HCT116 (cell line): ENCODE measurements at regions not wholly inside any gene's neighbourhood (a gene's known extent, or its start where the extent isn't known, plus 50 kb on each side); places are given as distances from the start of the nearest gene placed in this dataset.

Experiments
- ATAC-seq: fragments of 200-7000 bp; cut with Tn5 transposase; 2 replicates; pipeline ENCODE4 v1.9.1; 2020; ENCODE audit warnings: mild to moderate bottlenecking, moderate library complexity
- BruUV-seq: library from RNA; stranded (reverse); fragments of 400-500 nt; replicated peaks from 2 replicates; lab custom pipeline; 2021; lab: Mats Ljungman, UMichigan
- CTCF ChIA-PET: fragments of 300-600 bp; sonication (Branson Sonifier 250); formaldehyde crosslinking; loops from one replicate; lab custom pipeline; 2021; ENCODE audit warnings: antibody characterized with exemption; lab: Charles Lee
- POLR2A ChIA-PET: fragments of 300-600, 350-600 bp; sonication (Branson Sonifier 250); formaldehyde crosslinking; loops from one replicate; lab custom pipeline; 2021; ENCODE audit warnings: antibody characterized with exemption; lab: Charles Lee
- RAD21 ChIA-PET, 2 experiments: fragments of 300-600 bp; sonication (Branson Sonifier 250); formaldehyde crosslinking; loops; one replicate each; lab custom pipeline; 2023; ENCODE audit warnings: low total read pairs in 2 of 2; ENCODE audit not compliant: uncharacterized antibody in 2 of 2, unreplicated experiment in 2 of 2, low non-redundant PET in 1 of 2; lab: Charles Lee
- DNase-seq: peaks from one replicate; pipeline ENCODE4 v3.0.0-alpha.2; 2010; ENCODE audit warnings: low read depth, low spot score
- H2AFZ ChIP-seq: fragments of 200-600 bp; shearing (Covaris generic), sonication (generic); 2 replicates; pipeline ENCODE4 v1.6.1; 2017; ENCODE audit warnings: low read depth, mixed run types, mixed read lengths, antibody characterized with exemption, low read length; ENCODE audit not compliant: poor library complexity, severe bottlenecking
- H3K27ac ChIP-seq: 2 replicates; pipeline ENCODE4 v1.5.1; 2012; ENCODE audit warnings: low read depth, low read length
- H3K27me3 ChIP-seq: fragments of 200-600 bp; sonication (generic); 2 replicates; pipeline ENCODE4 v1.6.1; 2016; ENCODE audit warnings: mixed run types, low read length, mixed read lengths; ENCODE audit not compliant: insufficient read depth
- H3K36me3 ChIP-seq, 2 experiments: fragments of 200-500 bp in 1 of 2; fragments of 200-600 bp in 1 of 2; sonication (Bioruptor generic) in 1 of 2; sonication (generic) in 1 of 2; 2 replicates each; pipeline versions ENCODE4 v1.5.1 to v1.6.1; 2014 to 2016; ENCODE audit warnings: low read length in 2 of 2, inconsistent platforms in 1 of 2, mixed read lengths in 1 of 2, mixed run types in 1 of 2; ENCODE audit not compliant: insufficient read depth in 2 of 2, control insufficient read depth in 1 of 2
- H3K4me1 ChIP-seq, 2 experiments: fragments of 200-600 bp in 1 of 2; sonication (generic) in 1 of 2; 2 replicates each; pipeline versions ENCODE4 v1.5.1 to v1.6.1; 2012 to 2017; ENCODE audit warnings: low read length in 2 of 2, inconsistent platforms in 1 of 2, mild to moderate bottlenecking in 1 of 2, mixed read lengths in 1 of 2, mixed run types in 1 of 2, moderate library complexity in 1 of 2; ENCODE audit not compliant: insufficient read depth in 2 of 2, control insufficient read depth in 1 of 2
- H3K4me2 ChIP-seq: fragments of 200-600 bp; sonication (generic); 2 replicates; pipeline ENCODE4 v1.6.1; 2017; ENCODE audit warnings: mixed run types, low read length, mixed read lengths
- H3K4me3 ChIP-seq, 2 experiments: fragments of 200-600 bp in 1 of 2; sonication (generic) in 1 of 2; replicated peaks in 1 of 2; 2 replicates each; pipeline ENCODE4 v1.5.1; 2011 to 2016; ENCODE audit warnings: low read length in 2 of 2, control low read depth in 1 of 2, low read depth in 1 of 2, mild to moderate bottlenecking in 1 of 2, mixed read lengths in 1 of 2, mixed run types in 1 of 2
- H3K79me2 ChIP-seq: fragments of 200-600 bp; sonication (generic); 2 replicates; pipeline ENCODE4 v1.6.1; 2017; ENCODE audit warnings: mild to moderate bottlenecking, mixed run types, low read length, moderate library complexity, mixed read lengths; ENCODE audit not compliant: insufficient read depth
- H3K9ac ChIP-seq: fragments of 200-600 bp; sonication (generic); 2 replicates; pipeline ENCODE4 v1.6.1; 2016; ENCODE audit warnings: low read length, mixed read lengths
- H3K9me2 ChIP-seq: fragments of 200-600 bp; sonication (generic), shearing (Covaris generic); 2 replicates; pipeline ENCODE4 v1.6.1; 2017; ENCODE audit warnings: mixed run types, mild to moderate bottlenecking, moderate library complexity; ENCODE audit not compliant: insufficient read depth
- H3K9me3 ChIP-seq, 2 experiments: fragments of 200-500 bp in 1 of 2; fragments of 200-600 bp in 1 of 2; sonication (Bioruptor generic) in 1 of 2; sonication (generic) in 1 of 2; 2 replicates each; pipeline ENCODE4 v1.6.1; 2014 to 2017; ENCODE audit warnings: low read length in 2 of 2, mixed read lengths in 2 of 2, inconsistent platforms in 1 of 2, low read depth in 1 of 2, mild to moderate bottlenecking in 1 of 2, mixed run types in 1 of 2, moderate library complexity in 1 of 2; ENCODE audit not compliant: control insufficient read depth in 1 of 2, insufficient read depth in 1 of 2
- H4K20me1 ChIP-seq: fragments of 200-600 bp; sonication (generic), shearing (Covaris generic); 2 replicates; pipeline ENCODE4 v1.6.1; 2017; ENCODE audit warnings: mixed run types, mild to moderate bottlenecking, moderate library complexity; ENCODE audit not compliant: insufficient read depth
- ATF3 ChIP-seq: IDR thresholded peaks from 2 replicates; pipeline ENCODE4 v1.6.1; 2012
- CTCF ChIP-seq, 3 experiments: fragments of 200-600 bp in 1 of 3; sonication (generic) in 1 of 3; IDR thresholded peaks in 2 of 3; conservative IDR thresholded peaks in 1 of 3; 2 replicates each; pipeline ENCODE4 v1.5.1; 2012 to 2017; ENCODE audit warnings: low read depth in 2 of 3, low read length in 2 of 3, antibody characterized with exemption in 1 of 3, borderline replicate concordance in 1 of 3, control low read depth in 1 of 3, mild to moderate bottlenecking in 1 of 3, mixed read lengths in 1 of 3, mixed run types in 1 of 3, moderate library complexity in 1 of 3; ENCODE audit not compliant: insufficient read depth in 1 of 3
- ELF1 ChIP-seq: IDR thresholded peaks from 2 replicates; pipeline ENCODE4 v1.6.1; 2012; ENCODE audit warnings: low read depth, borderline replicate concordance
- EZH2 ChIP-seq: fragments of 200-600 bp; sonication (generic); IDR thresholded peaks from 2 replicates; pipeline ENCODE4 v1.6.1; 2017; ENCODE audit warnings: antibody characterized with exemption, mixed run types
- FOSL1 ChIP-seq: IDR thresholded peaks from 2 replicates; pipeline ENCODE4 v1.6.1; 2012; ENCODE audit warnings: low read depth
- POLR2AphosphoS5 ChIP-seq: IDR thresholded peaks from 2 replicates; pipeline ENCODE4 v1.6.1; 2011; ENCODE audit warnings: mild to moderate bottlenecking, low read depth, low read length, moderate library complexity
- RAD21 ChIP-seq: IDR thresholded peaks from 2 replicates; pipeline ENCODE4 v1.6.1; 2012; ENCODE audit warnings: low read depth, mild to moderate bottlenecking
- TCF7L2 ChIP-seq: IDR thresholded peaks from 2 replicates; pipeline ENCODE4 v1.7.0; 2011; ENCODE audit warnings: borderline replicate concordance, inconsistent platforms; ENCODE audit not compliant: insufficient read depth, insufficient read length; ENCODE audit errors: extremely low read depth
- ZBTB33 ChIP-seq: IDR thresholded peaks from 2 replicates; pipeline ENCODE4 v1.6.1; 2011; ENCODE audit warnings: mild to moderate bottlenecking, low read length, moderate library complexity; ENCODE audit not compliant: insufficient replicate concordance; ENCODE audit errors: extremely low read depth
- ZFX ChIP-seq: fragments of 450-650 bp; IDR thresholded peaks from 2 replicates; pipeline ENCODE4 v1.6.1; 2017
- intact Hi-C: fragments of 100-400 bp; cut with micrococcal nuclease; formaldehyde crosslinking; loops from 2 replicates; pipeline ENCODE4 v1.10.0; 2022
- TF ChIP-seq, protein P1 (sequence below): IDR thresholded peaks from 2 replicates; pipeline ENCODE4 v1.6.1; 2012; ENCODE audit warnings: low read depth

DNA sequence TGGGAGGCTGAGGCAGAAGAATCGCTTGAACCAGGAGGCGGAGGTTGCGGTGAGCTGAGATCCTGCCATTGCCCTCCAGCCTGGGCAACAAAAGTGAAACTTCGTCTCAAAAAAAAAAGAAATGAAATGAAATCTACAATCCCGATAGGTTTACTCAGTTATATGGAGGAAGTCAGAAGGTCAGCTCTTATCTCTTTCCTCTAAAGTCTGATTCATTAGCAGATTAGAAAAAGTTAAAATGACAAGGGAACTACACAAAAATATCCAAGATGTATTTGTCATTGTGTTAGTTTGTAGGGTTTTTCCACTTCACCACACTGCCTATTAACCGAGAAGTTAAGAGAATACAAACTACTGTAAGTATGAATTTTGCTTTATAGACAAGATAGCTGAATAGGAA, 420.6 kb downstream of the SHQ1 start:
- ChIA-PET RAD21 (no interaction called here), CTCF (no interaction called here), POLR2A (no interaction called here)
- intact Hi-C loops: no loop called here
- no TSS peak for BruUV-seq
- Histone ChIP-seq H3K4me3 (no peak overlapping the region), H4K20me1 (peaks cover 12% of the 10 kb centered on the region; the same call in 1 of the 2 replicates), H3K36me3 (no peaks in the 10 kb centered on the region), H3K4me2 (no peak overlapping the region), H3K79me2 (peaks cover 95% of the 10 kb centered on the region), H2AFZ (no peak overlapping the region), H3K4me1 (no peaks in the 10 kb centered on the region), H3K27me3 (no peaks in the 10 kb centered on the region), H3K9ac (no peak overlapping the region), H3K27ac (no peak overlapping the region), H3K9me3 (no peaks in the 10 kb centered on the region), H3K9me2 (no peaks in the 10 kb centered on the region)
- no peak for TF ChIP-seq ZBTB33
- TF ChIP-seq ATF3: no peak
- no peak for TF ChIP-seq TCF7L2
- TF ChIP-seq ZFX: no peak
- no peak for TF ChIP-seq FOSL1
- no peak for TF ChIP-seq ELF1
- no peak for TF ChIP-seq POLR2AphosphoS5
- no peak for TF ChIP-seq EZH2
- TF ChIP-seq RAD21: no peak
- TF ChIP-seq CTCF (IDR thresholded peaks at IDR 0.05 in 2 of 3, conservative IDR thresholded peaks at IDR 0.05 in 1 of 3; ENCODE audit: borderline replicate concordance in 1 of 3, insufficient read depth in 1 of 3, low read depth in 2 of 3, low read length in 2 of 3): no peak
- TF ChIP-seq, protein P1, sequence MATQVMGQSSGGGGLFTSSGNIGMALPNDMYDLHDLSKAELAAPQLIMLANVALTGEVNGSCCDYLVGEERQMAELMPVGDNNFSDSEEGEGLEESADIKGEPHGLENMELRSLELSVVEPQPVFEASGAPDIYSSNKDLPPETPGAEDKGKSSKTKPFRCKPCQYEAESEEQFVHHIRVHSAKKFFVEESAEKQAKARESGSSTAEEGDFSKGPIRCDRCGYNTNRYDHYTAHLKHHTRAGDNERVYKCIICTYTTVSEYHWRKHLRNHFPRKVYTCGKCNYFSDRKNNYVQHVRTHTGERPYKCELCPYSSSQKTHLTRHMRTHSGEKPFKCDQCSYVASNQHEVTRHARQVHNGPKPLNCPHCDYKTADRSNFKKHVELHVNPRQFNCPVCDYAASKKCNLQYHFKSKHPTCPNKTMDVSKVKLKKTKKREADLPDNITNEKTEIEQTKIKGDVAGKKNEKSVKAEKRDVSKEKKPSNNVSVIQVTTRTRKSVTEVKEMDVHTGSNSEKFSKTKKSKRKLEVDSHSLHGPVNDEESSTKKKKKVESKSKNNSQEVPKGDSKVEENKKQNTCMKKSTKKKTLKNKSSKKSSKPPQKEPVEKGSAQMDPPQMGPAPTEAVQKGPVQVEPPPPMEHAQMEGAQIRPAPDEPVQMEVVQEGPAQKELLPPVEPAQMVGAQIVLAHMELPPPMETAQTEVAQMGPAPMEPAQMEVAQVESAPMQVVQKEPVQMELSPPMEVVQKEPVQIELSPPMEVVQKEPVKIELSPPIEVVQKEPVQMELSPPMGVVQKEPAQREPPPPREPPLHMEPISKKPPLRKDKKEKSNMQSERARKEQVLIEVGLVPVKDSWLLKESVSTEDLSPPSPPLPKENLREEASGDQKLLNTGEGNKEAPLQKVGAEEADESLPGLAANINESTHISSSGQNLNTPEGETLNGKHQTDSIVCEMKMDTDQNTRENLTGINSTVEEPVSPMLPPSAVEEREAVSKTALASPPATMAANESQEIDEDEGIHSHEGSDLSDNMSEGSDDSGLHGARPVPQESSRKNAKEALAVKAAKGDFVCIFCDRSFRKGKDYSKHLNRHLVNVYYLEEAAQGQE: no peak
- DNase-seq (no peak), ATAC-seq (no peak)
